ENCODE measurements at regions not wholly inside any gene's neighbourhood (a gene's known extent, or its start where the extent isn't known, plus 50 kb on each side); places are given as distances from the start of the nearest gene placed in this dataset.
"Not testable (repeated sequence)": the region's sequence is repeated elsewhere in the genome, so short reads cannot be mapped to it uniquely, and the experiment has no call there.

GRCh38 chr4:138588501-138588900 is 346.4 kb upstream of the SLC7A11 start:
- intact Hi-C loops (cut with DNase I) = no loop called here
- ATAC-seq (no peak), DNase-seq (ENCODE audit: missing footprints) (no peak)

DNA sequence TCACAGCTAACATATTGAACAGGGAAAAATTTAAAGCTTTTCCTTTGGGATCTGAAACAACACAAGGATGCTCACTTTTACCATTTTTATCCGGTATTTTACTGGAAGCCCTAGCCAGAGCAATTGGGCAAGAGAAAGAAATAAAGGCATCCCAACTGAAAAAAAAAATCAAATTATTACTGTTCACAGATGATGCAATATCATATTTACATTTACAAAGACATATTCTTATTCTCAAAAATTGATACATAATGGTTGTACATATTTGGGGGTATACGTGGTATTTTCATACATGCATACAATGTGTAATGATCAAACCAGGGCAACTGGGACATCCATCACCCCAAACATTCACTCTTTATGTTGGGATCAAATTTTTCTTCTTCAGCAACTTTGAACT is 337.0 kb upstream of the SLC7A11 start:
- DNase-seq (ENCODE audit: missing footprints) = no peak
- intact Hi-C loops (cut with DNase I) = no loop called here
- ATAC-seq = no peak

DNA sequence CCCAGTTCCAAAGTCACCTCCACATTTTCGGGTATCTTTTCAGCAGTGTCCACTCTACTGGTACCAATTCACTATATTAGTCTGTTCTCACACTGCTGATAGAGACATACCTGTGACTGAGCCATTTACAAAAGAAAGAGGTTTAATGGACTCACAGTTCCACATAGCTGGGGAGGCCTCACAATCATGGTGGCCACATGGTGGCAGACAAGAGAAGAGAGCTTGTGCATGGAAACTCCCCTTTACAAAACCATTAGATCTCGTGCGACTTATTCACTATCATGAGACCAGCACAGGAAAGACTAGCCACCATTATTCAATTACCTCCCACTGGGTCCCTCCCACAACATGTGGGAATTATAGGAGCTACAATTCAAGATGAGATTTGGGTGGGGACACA is 335.7 kb upstream of the SLC7A11 start:
- DNase-seq (ENCODE audit: missing footprints); ATAC-seq; intact Hi-C loops (cut with DNase I): not testable (repeated sequence)

DNA sequence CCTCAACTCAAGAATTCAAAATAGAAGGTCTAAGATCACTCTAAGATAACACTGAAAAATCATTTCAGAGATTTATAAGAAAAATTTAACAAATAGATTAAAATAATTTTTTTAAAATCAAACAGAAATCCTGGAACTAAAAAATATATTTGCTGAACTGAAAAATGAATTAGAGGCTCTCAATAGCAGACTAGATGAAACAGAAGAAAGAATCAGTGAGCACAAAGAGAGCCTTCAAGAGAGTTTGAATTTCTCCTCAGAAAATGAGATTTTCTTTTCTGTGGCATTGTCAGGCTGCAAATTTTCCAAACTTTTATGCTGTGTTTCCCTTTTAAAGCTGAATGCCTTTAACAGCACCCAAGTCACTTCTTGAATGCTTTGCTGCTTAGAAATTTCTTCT is 335.0 kb upstream of the SLC7A11 start:
- intact Hi-C loops (cut with DNase I) = no loop called here
- DNase-seq (ENCODE audit: missing footprints) (no peak), ATAC-seq (no peak)

GRCh38 chr4:138576684-138577083 is 334.5 kb upstream of the SLC7A11 start:
- no peak for DNase-seq (ENCODE audit: missing footprints)
- ATAC-seq = no peak
- intact Hi-C loops (cut with DNase I) = no loop called here

- DNase-seq (ENCODE audit: missing footprints) (no peak), ATAC-seq (no peak)
- intact Hi-C loops (cut with DNase I) = no loop called here
Measured at GRCh38 chr4:138573246-138573645, 331.1 kb upstream of the SLC7A11 start.

DNA sequence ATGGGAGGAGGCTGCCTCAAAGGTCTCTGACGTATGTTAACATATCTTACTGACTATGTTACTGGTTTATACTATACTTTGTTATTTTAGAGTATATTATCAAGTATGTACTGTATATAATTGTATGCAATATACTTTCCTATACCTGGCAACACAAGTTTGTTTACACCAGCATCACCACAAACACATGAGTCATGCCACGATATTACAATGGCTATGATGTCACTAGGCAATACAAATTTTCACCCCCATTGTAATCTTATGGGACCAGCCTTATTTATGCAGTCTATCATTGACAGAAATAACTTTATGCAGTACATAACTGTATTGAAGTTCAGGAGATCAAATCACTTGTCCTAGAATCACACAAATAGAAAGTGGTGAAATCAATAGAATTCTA is 329.9 kb upstream of the SLC7A11 start:
- intact Hi-C loops (cut with DNase I) = no loop called here
- ATAC-seq (no peak), DNase-seq (ENCODE audit: missing footprints) (no peak)

DNA sequence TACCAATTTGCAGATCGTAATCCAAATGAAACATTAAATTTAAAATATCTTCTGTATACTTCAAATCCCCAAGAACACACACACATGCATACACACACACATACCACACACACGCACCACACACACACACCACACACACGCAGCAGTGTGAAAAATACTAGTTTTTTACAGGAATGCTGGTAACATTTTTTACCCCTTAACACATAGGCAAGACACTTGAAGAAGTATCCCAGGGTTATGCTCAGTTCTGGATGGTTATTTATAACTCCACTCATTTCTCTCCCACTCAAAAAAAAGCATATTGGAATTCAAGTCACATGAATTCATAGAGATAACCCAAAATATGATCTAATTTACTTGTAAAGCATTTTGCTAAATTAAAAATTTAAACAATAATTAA is 325.5 kb upstream of the SLC7A11 start:
- no peak for ATAC-seq
- no peak for DNase-seq (ENCODE audit: missing footprints)
- intact Hi-C loops (cut with DNase I) = no loop called here

DNA sequence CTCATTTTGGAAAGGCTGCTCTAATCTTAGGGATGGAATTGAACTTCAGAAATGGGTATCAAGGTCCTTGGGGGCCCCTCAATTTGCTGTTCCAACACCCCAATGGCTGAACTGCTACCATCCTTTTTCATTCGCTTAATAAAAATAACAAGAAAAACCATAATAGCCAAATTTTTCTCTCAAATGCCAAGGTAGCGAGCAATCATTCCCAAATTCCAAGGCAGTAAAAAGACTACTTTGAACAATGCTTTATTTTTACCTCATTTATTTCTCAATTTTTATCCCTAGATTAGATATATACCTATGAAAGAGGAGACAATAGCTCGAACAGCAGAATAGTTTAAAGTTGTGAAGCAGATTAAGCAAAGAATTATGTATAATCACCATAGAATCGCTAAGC is 323.4 kb upstream of the SLC7A11 start:
- no peak for DNase-seq (ENCODE audit: missing footprints)
- no peak for ATAC-seq
- intact Hi-C loops (cut with DNase I) = no loop called here

DNA sequence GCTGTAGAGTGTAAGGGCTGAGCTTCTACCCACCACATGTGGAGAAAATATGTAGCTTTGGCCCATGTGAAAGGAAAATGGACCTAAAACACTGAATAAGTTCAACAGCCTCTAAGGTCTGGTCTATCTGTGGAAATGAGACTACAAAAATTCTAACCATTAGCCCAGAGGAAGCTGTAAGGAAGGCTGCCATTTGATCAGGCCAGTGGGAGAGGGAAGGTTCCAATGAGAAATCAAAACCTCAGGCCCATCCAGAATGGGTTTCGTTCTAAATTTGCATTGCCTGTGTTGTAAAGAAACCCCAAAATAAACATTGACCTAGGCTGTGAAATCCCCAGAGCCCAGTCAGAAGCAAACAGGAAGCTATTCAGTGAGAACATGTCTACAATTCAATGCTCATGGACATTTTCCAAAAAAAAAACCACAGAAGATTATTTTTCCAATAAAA is 320.4 kb upstream of the SLC7A11 start:
- ATAC-seq (peak; percentile 69), DNase-seq (ENCODE audit: missing footprints) (no peak)
- intact Hi-C loops (cut with DNase I) = no loop called here

DNA sequence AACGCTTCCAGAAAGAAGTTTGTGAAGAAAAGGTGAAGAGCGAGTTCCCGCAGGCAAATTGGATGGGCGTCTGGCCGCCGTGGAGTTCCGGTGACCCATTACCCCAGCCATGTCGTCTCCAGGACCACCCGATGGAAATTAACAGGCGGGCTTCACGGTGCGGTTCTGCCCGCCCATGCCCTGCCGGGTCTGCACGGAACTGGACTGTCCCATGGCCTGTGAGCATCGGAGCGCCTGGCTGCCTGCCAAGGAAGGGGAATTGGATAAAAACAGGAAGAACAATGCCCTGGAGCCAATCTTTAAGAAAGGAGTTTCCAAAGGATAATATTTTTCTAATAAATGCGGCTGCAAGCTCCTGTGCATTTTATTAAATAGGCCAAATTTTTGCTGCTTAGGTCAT is 319.8 kb upstream of the SLC7A11 start:
- intact Hi-C loops (cut with DNase I) = no loop called here
- peak; percentile 69 for DNase-seq (ENCODE audit: missing footprints)
- ATAC-seq = no peak

- intact Hi-C loops (cut with DNase I) = no loop called here
- DNase-seq (ENCODE audit: missing footprints) = peak; percentile 32
- no peak for ATAC-seq
Measured at GRCh38 chr4:138561276-138561880, 319.2 kb upstream of the SLC7A11 start.

- no peak for ATAC-seq
- intact Hi-C loops (cut with DNase I) = no loop called here
- DNase-seq (ENCODE audit: missing footprints) = peak; percentile 42
Measured at GRCh38 chr4:138560448-138560847, 318.3 kb upstream of the SLC7A11 start.

DNA sequence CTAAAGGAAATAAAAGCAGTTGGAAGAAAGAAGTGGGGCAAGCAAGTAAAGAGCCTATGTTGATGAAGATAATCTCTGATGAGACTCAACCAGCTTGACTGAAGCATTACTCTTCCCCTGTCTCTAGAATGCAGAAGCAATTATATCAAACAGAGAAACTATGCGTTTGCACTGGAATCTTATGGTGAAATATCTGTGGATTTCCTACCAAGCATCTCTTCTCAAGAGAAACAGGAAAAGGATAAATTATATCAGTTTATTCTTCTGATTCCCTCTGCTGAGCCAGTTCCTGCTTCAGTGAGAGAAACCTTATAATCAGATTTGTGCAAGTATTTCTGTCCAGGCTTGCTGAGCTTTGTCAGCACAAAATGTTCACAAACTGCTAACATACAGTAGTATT is 316.7 kb upstream of the SLC7A11 start:
- intact Hi-C loops (cut with DNase I) = no loop called here
- DNase-seq (ENCODE audit: missing footprints) = no peak
- no peak for ATAC-seq

DNA sequence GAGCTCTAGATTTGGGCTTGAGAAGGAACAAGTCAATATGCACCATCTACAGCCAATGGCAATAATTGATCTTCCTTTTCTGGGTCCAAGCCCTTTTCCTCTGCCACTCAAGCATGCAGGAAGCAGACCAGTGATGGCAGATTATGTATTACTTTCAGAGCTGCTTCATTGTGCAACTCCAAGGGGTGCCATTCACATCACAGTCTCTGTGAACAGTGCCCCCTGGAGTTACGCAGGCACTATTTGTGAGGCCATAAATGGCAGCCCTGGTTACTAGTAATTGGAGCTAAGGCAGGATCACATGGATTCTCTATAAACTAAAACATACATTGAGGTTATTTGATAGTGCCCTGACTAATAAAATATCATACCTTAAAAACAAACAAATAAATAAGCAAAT is 313.4 kb upstream of the SLC7A11 start:
- no peak for DNase-seq (ENCODE audit: missing footprints)
- no peak for ATAC-seq
- intact Hi-C loops (cut with DNase I) = no loop called here

DNA sequence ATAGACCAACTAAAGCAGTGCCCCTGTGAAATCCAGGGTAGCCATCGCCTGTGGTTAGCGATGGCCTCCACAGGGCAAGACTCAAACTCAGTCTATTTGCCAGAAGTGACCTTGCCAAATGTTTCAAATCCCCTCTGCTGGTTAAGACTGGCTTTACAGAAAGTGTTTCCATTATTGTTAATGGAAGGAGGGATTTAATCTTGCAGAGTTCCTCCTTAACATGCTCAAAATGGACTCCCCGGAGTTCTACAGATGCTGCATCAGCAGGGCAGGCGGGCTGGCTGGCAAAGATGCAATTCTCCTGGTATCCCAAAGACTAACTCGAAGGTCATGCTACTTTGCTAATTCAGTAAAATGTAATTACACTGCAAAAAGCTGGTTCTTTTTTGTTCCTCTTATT is 313.0 kb upstream of the SLC7A11 start:
- DNase-seq (ENCODE audit: missing footprints) (no peak), ATAC-seq (no peak)
- intact Hi-C loops (cut with DNase I) = no loop called here

- ATAC-seq (no peak), DNase-seq (ENCODE audit: missing footprints) (peak; percentile 42)
- intact Hi-C loops (cut with DNase I) = no loop called here
Measured at GRCh38 chr4:138553001-138553845, 311.1 kb upstream of the SLC7A11 start.

- ATAC-seq = no peak
- peak; percentile 40 for DNase-seq (ENCODE audit: missing footprints)
- intact Hi-C loops (cut with DNase I) = no loop called here
Measured at GRCh38 chr4:138542191-138542776, 300.1 kb upstream of the SLC7A11 start.

GRCh38 chr4:138540056-138540800 is 298.1 kb upstream of the SLC7A11 start:
- intact Hi-C loops (cut with DNase I) = no loop called here
- no peak for ATAC-seq
- DNase-seq (ENCODE audit: missing footprints) = no peak

- ATAC-seq = no peak
- no peak for DNase-seq (ENCODE audit: missing footprints)
- intact Hi-C loops (cut with DNase I) = no loop called here
Measured at GRCh38 chr4:138538743-138539142, 296.6 kb upstream of the SLC7A11 start.
